Thyroid gland (tissue), 4 donors: ENCODE measurements at regions not wholly inside any gene's neighbourhood (a gene's known extent, or its start where the extent isn't known, plus 50 kb on each side); places are given as distances from the start of the nearest gene placed in this dataset.
"Not testable (repeated sequence)": the region's sequence is repeated elsewhere in the genome, so short reads cannot be mapped to it uniquely, and the experiment has no call there.

Experiments used
- DNase-seq, 2 donors: peaks; one replicate each; pipeline ENCODE4 v3.0.0-alpha.2; 2019
- H3K27ac ChIP-seq, 3 donors: fragments of 200-600 bp; sonication (generic); 1 replicate in 2 of 3; 2 replicates in 1 of 3; pipeline ENCODE4 v1.5.1; 2016 to 2019; ENCODE audit warnings: mild to moderate bottlenecking in 1 of 3, moderate library complexity in 1 of 3
- H3K27me3 ChIP-seq: fragments of 200-600 bp; sonication (generic); one replicate; pipeline ENCODE4 v1.5.1; 2019
- H3K36me3 ChIP-seq, 2 donors: fragments of 200-600 bp; sonication (generic); one replicate each; pipeline ENCODE4 v1.5.1; 2016 to 2019
- H3K4me1 ChIP-seq, 2 donors: fragments of 200-600 bp; sonication (generic); one replicate each; pipeline ENCODE4 v1.5.1; 2017 to 2019
- H3K4me3 ChIP-seq, 3 donors: fragments of 200-600 bp; sonication (generic); replicated peaks in 1 of 3; 1 replicate in 2 of 3; 2 replicates in 1 of 3; pipeline ENCODE4 v1.5.1; 2016; ENCODE audit warnings: mild to moderate bottlenecking in 1 of 3
- H3K9me3 ChIP-seq: fragments of 200-600 bp; sonication (generic); one replicate; pipeline ENCODE4 v1.5.1; 2017
- POLR2A ChIP-seq, 2 donors: fragments of 450-650 bp; IDR thresholded peaks; one replicate each; pipeline ENCODE4 v1.6.1; 2017; ENCODE audit warnings: antibody characterized with exemption in 2 of 2, mild to moderate bottlenecking in 2 of 2, moderate library complexity in 1 of 2
- WGBS, 2 donors: methylation state at CpG; one replicate each; pipeline ENCODE4 v1.1.5; 2017; 5-methylcytosine and 5-hydroxymethylcytosine counted together
- intact Hi-C: fragments of 100-400 bp; cut with DNase I; formaldehyde crosslinking; loops from one replicate; pipeline ENCODE4 v1.15.1; 2023
- TF ChIP-seq, protein P1 (sequence below), 6 experiments: fragments of 200-600 bp in 3 of 6; fragments of 450-650 bp in 3 of 6; sonication (generic) in 3 of 6; IDR thresholded peaks; one replicate each; pipeline ENCODE4 v1.5.1; 2016 to 2019; ENCODE audit warnings: antibody characterized with exemption in 6 of 6, mild to moderate bottlenecking in 2 of 6, inconsistent platforms in 1 of 6, moderate library complexity in 1 of 6

DNA sequence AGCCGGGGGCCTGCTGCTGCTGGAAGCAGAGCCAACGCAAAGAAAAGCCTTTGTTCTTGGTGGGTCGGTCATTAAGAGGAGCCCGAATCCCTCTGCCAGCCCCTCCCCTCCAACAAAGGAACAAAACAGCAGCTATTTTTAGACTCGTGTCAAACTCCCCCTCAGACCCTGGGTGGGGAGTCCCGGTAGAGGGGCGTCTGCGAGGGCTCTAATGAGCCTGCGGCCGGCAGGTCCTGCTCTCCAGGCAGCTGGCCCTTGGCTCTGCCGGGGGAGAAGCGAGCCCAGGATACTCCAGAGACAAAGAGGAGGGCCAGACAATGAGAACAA, 114.0 kb downstream of the LHX2 start:
- DNase-seq: no peak
- Histone ChIP-seq H3K9me3 (no peaks in the 10 kb centered on the region), H3K27ac (no peak overlapping the region), H3K27me3 (no peaks in the 10 kb centered on the region), H3K4me1 (no peaks in the 10 kb centered on the region), H3K36me3 (no peaks in the 10 kb centered on the region), H3K4me3 (no peak overlapping the region)
- WGBS, 2 donors: 21 to 47% methylated on average over 5 to 9 of the region's 12 CpGs
- intact Hi-C loops: no loop called here
- TF ChIP-seq, protein P1, sequence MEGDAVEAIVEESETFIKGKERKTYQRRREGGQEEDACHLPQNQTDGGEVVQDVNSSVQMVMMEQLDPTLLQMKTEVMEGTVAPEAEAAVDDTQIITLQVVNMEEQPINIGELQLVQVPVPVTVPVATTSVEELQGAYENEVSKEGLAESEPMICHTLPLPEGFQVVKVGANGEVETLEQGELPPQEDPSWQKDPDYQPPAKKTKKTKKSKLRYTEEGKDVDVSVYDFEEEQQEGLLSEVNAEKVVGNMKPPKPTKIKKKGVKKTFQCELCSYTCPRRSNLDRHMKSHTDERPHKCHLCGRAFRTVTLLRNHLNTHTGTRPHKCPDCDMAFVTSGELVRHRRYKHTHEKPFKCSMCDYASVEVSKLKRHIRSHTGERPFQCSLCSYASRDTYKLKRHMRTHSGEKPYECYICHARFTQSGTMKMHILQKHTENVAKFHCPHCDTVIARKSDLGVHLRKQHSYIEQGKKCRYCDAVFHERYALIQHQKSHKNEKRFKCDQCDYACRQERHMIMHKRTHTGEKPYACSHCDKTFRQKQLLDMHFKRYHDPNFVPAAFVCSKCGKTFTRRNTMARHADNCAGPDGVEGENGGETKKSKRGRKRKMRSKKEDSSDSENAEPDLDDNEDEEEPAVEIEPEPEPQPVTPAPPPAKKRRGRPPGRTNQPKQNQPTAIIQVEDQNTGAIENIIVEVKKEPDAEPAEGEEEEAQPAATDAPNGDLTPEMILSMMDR (IDR thresholded peaks at IDR 0.05): no peak
- no peak for TF ChIP-seq POLR2A (IDR thresholded peaks at IDR 0.05)

DNA sequence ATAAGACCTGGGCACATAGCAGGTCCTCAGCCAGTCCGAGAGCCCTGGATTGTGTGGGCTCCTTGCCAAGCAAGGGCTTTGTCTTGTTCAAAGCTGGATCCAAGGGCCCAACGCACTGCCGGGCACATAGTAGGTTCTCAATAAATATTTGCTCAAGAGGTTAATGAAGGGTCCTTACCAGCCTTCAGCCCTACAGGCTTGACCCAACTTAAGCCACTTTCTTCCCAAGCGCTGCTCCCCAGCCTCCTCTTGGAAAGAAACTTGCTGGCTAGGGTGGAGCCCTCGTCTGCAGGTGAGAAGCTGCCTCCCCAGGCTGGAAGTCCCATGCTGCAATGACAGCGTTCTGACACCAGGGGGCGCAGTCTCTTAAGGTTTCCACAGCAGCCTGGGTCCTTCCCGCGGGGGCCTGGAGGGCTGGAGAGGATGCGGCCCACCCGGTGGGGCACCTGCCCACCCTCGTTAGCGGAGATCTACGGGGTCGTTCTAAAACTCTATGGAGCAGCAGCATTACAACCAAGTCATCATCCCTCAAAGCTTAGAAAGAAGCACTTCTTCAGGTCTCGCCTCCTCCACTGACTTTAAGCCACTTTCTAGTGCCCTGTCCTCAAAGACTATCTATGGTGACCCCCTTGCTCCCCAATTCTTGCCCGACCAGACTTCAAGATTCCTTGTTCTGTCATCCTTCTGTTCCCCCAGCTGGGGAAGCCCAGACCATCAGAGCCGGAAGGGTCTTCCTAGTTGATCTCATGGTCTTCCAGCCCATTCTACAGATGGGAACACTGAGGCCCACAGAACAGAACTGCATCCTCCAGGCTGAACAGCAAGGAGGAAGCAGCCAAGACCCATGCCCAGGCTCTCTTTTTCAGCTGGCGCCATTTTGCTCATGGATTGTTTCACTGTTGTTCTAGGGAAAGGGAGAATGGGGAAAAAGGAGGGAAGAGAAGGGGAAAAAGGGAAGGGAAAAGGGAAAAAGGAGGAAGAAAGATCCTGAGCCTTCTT, 115.4 kb downstream of the LHX2 start:
- no peaks in the 10 kb centered on the region for H3K9me3 ChIP-seq
- no peaks in the 10 kb centered on the region for H3K27me3 ChIP-seq
- no peak for TF ChIP-seq POLR2A (IDR thresholded peaks at IDR 0.05)
- TF ChIP-seq, protein P1 (IDR thresholded peaks at IDR 0.05): peak; percentile 88 to 99 (median 94)
- no peak overlapping the region for H3K27ac ChIP-seq
- no peaks in the 10 kb centered on the region for H3K4me1 ChIP-seq
- DNase-seq: peak; percentile 68 to 75
- WGBS, 2 donors: 33 to 42% methylated on average over 13 to 19 of the region's 19 CpGs
- H3K4me3 ChIP-seq: no peak overlapping the region
- H3K36me3 ChIP-seq: no peaks in the 10 kb centered on the region
- intact Hi-C loops: no loop called here

DNA sequence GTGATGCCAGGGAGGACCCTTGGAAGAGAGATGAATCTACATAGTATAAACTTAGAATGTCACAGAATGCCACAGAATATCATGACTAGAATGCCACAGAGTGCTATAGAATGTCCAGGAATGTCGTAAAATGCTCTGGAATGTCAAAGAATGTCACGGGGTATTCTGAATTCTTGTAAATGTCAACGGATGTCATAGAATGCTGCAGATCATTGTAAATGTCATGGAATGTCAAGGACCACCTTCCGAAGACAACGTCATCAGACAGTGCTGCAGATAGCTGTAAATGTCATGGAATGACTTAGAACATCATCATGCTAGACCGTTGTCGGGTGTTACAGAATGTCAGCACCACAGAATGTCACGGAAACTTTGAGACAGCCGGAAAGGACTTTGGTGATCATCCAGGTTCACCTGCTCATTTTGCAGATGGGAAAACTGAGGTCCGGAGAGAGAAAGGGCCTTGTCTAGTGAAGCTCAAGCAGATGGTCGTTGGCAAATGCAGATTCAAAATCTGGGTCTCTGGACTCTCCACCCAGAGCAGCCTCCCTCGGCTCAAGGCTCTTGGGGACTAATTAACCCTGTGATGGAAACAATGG, 117.1 kb downstream of the LHX2 start:
- intact Hi-C loops: no loop called here
- H3K27ac ChIP-seq: no peak overlapping the region
- 82 to 83% methylated on average over 12 of the region's 12 CpGs for WGBS, 2 donors

DNA sequence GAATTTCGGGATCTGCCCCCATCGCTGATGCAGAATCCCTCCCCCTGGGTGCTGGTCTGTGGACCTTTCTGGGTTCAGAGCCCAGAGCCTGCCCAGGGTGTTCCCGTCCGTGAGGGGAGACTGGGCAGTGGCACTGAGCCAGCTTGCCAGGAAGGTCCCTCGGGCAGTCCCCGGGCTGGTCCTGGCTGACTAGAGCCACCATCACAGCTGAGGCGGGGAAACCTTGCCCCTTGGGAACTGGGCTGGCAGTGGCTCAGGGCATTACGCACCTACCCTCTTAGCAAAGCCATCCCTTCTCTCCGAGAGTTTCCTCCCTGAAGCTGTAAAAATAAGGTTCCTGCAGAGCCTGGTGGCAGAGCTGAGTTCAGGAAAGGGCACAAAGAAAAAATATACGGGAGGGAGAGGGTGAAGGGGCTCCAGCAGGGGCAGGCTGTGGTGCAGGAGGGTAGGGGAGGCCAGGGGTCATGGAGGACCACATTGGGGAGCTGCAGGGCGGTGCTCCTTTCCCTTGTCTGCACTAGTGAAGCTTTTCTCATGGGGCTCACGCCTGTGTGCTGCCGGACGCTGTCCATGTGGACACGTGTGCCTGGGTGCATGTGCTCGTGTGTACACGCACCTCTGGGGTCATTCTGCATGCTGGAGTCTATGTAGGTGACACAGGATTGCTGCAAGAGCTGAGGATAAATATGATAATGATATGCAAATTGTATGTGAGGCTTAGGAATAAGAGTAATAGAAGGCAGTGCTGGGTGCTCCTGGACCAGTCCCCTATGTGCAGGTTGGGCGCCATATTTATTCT, 118.9 kb downstream of the LHX2 start:
- intact Hi-C loops: loop anchor here (5.0 kb wide), 1 partner anchor 192 kb away; no protein-coding TSS in a partner anchor
- Histone ChIP-seq H3K27ac (no peak overlapping the region), H3K27me3 (no peaks in the 10 kb centered on the region), H3K4me1 (no peaks in the 10 kb centered on the region), H3K9me3 (no peaks in the 10 kb centered on the region), H3K4me3 (no peak overlapping the region), H3K36me3 (no peaks in the 10 kb centered on the region)
- DNase-seq: peak; percentile 25 to 50
- 49 to 69% methylated on average over 13 to 18 of the region's 18 CpGs for WGBS, 2 donors
- TF ChIP-seq, protein P1 (IDR thresholded peaks at IDR 0.05): no peak
- TF ChIP-seq POLR2A (IDR thresholded peaks at IDR 0.05): no peak

More for the DNA sequence above, 117.1 kb downstream of the LHX2 start:
- DNase-seq: no peak
- no peaks in the 10 kb centered on the region for H3K4me1 ChIP-seq
- no peaks in the 10 kb centered on the region for H3K27me3 ChIP-seq
- H3K9me3 ChIP-seq: no peaks in the 10 kb centered on the region
- H3K36me3 ChIP-seq: no peaks in the 10 kb centered on the region
- TF ChIP-seq POLR2A (IDR thresholded peaks at IDR 0.05): no peak
- TF ChIP-seq, protein P1 (IDR thresholded peaks at IDR 0.05): no peak
- H3K4me3 ChIP-seq: no peak overlapping the region

DNA sequence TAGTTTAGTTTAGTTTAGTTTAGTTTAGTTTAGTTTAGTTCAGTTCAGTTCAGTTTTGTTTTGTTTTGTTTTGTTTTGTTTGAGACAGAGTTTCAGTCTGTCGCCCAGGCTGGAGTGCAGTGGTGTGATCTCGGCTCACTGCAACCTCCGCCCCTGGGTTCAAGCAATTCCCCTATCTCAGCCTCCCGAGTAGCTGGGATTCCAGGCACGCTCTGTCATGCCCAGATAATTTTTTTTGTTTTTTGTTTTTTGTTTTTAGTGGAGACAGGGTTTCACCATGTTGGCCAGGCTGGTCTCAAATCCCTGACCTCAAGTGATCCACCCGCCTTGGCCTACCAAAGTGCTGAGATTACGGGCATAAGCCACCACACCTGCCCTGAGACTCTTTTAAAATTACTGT, 120.0 kb downstream of the LHX2 start:
- H3K4me1 ChIP-seq, DNase-seq, H3K4me3 ChIP-seq, H3K27ac ChIP-seq, H3K9me3 ChIP-seq, H3K36me3 ChIP-seq, H3K27me3 ChIP-seq: not testable (repeated sequence)
- intact Hi-C loops: loop anchor here (5.0 kb wide), 1 partner anchor 191 kb away; no protein-coding TSS in a partner anchor
- 65 to 67% methylated on average over 7 of the region's 7 CpGs for WGBS, 2 donors
